ENCODE measurements at regions not wholly inside any gene's neighbourhood (a gene's known extent, or its start where the extent isn't known, plus 50 kb on each side); places are given as distances from the start of the nearest gene placed in this dataset.

DNA sequence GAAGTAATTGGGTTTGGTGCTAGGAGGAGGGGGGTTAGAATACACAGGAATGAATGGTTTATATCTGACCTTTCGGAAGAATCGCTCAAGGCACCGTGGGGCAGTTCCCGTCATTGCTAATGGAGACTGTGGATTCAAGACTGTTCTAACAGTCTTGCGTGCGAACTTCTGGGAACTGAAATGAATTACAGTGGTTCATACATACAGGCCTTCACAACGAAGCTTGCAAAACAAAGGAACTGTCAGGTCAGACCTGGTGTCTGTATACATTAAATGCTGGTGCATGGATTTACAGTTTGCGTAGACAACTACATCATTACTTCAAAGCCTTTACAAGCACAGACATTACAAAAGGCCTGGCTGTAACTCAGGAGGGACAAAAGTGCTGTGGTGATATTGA is 983.9 kb downstream of the CDH11 start:
- H4K20me1 ChIP-seq (ENCODE audit: insufficient read depth, low read length) = no peaks in the 10 kb centered on the region
- H3K36me3 ChIP-seq (ENCODE audit: insufficient read depth, low read length) = no peaks in the 10 kb centered on the region
- H3K4me1 ChIP-seq (ENCODE audit: insufficient read depth, low read length) = no peaks in the 10 kb centered on the region
- no peaks in the 10 kb centered on the region for H3K27me3 ChIP-seq (ENCODE audit: insufficient read depth, low read length)
- H3K4me2 ChIP-seq (ENCODE audit: insufficient read depth, low read length) = no peak overlapping the region
- DNase-seq (ENCODE audit: insufficient read length, low spot score, missing footprints) = no peak
- no peak overlapping the region for H3K4me3 ChIP-seq (ENCODE audit: insufficient read depth, low read length)
- no peaks in the 10 kb centered on the region for H3K79me2 ChIP-seq (ENCODE audit: insufficient read depth, low read length)
- H3K9me3 ChIP-seq (ENCODE audit: low read depth, low read length) = no peaks in the 10 kb centered on the region
- H3K27ac ChIP-seq (ENCODE audit: low read depth, low read length) = no peak overlapping the region
- TF ChIP-seq, protein P1, sequence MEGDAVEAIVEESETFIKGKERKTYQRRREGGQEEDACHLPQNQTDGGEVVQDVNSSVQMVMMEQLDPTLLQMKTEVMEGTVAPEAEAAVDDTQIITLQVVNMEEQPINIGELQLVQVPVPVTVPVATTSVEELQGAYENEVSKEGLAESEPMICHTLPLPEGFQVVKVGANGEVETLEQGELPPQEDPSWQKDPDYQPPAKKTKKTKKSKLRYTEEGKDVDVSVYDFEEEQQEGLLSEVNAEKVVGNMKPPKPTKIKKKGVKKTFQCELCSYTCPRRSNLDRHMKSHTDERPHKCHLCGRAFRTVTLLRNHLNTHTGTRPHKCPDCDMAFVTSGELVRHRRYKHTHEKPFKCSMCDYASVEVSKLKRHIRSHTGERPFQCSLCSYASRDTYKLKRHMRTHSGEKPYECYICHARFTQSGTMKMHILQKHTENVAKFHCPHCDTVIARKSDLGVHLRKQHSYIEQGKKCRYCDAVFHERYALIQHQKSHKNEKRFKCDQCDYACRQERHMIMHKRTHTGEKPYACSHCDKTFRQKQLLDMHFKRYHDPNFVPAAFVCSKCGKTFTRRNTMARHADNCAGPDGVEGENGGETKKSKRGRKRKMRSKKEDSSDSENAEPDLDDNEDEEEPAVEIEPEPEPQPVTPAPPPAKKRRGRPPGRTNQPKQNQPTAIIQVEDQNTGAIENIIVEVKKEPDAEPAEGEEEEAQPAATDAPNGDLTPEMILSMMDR (IDR thresholded peaks at IDR 0.05; ENCODE audit: extremely low read depth, low read depth, low read length) = no peak
- no peak overlapping the region for H2AFZ ChIP-seq (ENCODE audit: low read length)

DNA sequence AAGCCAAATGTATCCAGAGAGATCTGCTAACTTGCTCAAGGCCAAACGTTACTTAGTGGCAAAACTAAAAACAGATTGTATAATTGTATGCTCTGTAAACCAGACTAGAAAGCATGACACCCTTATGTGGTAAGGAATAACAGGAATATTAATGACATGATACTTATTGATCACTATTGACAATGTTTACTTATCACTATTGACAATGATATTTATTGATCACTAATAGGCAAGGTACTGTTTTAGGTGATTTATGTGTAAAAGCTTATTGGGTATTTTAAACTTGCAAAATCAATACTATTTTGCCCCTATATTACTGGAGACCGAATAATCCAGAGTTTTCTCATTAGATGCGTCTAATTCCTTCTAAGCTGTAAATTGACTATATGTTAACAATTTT is 985.1 kb downstream of the CDH11 start:
- Histone ChIP-seq H3K27me3 (ENCODE audit: insufficient read depth, low read length) (no peaks in the 10 kb centered on the region), H3K4me3 (ENCODE audit: insufficient read depth, low read length) (no peak overlapping the region), H3K36me3 (ENCODE audit: insufficient read depth, low read length) (no peaks in the 10 kb centered on the region), H3K4me1 (ENCODE audit: insufficient read depth, low read length) (no peaks in the 10 kb centered on the region), H3K27ac (ENCODE audit: low read depth, low read length) (no peak overlapping the region), H3K79me2 (ENCODE audit: insufficient read depth, low read length) (no peaks in the 10 kb centered on the region), H2AFZ (ENCODE audit: low read length) (no peak overlapping the region), H4K20me1 (ENCODE audit: insufficient read depth, low read length) (no peaks in the 10 kb centered on the region), H3K4me2 (ENCODE audit: insufficient read depth, low read length) (no peak overlapping the region), H3K9me3 (ENCODE audit: low read depth, low read length) (no peaks in the 10 kb centered on the region)
- no peak for DNase-seq (ENCODE audit: insufficient read length, low spot score, missing footprints)
- TF ChIP-seq, protein P1 (IDR thresholded peaks at IDR 0.05; ENCODE audit: extremely low read depth, low read depth, low read length) = no peak

DNA sequence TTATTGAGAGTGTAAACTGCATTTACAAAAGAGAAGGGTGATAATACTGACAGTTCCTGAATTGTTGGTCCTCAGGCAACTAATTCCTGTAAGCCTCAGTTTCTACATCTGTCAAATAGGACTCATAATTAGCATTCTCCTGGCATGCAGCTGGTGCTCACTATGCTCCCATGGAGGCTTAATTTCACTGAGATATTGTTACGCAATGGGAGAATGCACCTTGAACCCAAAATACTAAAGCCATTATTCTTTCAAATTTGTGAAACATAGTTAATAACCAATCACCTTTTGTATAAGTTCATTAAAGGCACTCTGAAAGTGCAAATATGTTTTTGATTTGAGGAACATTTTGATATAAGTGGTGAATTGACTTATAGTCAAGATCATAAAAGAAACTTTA is 985.5 kb downstream of the CDH11 start:
- Histone ChIP-seq H3K27me3 (ENCODE audit: insufficient read depth, low read length) (no peaks in the 10 kb centered on the region), H3K4me2 (ENCODE audit: insufficient read depth, low read length) (no peak overlapping the region), H3K27ac (ENCODE audit: low read depth, low read length) (no peak overlapping the region), H3K79me2 (ENCODE audit: insufficient read depth, low read length) (no peaks in the 10 kb centered on the region), H3K9me3 (ENCODE audit: low read depth, low read length) (no peaks in the 10 kb centered on the region), H3K4me1 (ENCODE audit: insufficient read depth, low read length) (no peaks in the 10 kb centered on the region), H4K20me1 (ENCODE audit: insufficient read depth, low read length) (no peaks in the 10 kb centered on the region), H3K36me3 (ENCODE audit: insufficient read depth, low read length) (no peaks in the 10 kb centered on the region), H2AFZ (ENCODE audit: low read length) (no peak overlapping the region), H3K4me3 (ENCODE audit: insufficient read depth, low read length) (no peak overlapping the region)
- TF ChIP-seq, protein P1 (IDR thresholded peaks at IDR 0.05; ENCODE audit: extremely low read depth, low read depth, low read length) = no peak
- DNase-seq (ENCODE audit: insufficient read length, low spot score, missing footprints) = no peak

DNA sequence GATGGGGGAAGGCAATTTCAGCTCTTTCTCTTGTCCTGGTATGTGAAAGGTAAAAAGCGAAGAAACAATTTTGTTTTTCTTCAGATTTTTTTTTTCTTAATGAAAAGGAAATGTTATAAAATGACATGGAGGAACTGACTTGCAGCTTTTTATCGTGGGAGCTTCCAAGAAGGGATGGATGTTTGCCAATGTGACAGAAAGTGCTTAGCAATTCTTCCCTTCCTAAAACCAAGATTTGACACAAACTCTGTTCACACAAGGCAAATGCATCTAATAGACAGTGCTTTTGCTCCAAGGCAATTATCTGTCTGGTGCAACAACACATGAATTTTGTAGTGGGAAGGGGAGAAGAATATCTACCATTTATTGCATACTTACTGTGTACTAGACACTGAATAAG is 988.5 kb downstream of the CDH11 start:
- Histone ChIP-seq H3K79me2 (ENCODE audit: insufficient read depth, low read length) (no peaks in the 10 kb centered on the region), H3K4me3 (ENCODE audit: insufficient read depth, low read length) (no peak overlapping the region), H3K4me2 (ENCODE audit: insufficient read depth, low read length) (no peak overlapping the region), H3K4me1 (ENCODE audit: insufficient read depth, low read length) (no peaks in the 10 kb centered on the region), H3K27ac (ENCODE audit: low read depth, low read length) (no peak overlapping the region), H3K36me3 (ENCODE audit: insufficient read depth, low read length) (no peaks in the 10 kb centered on the region), H2AFZ (ENCODE audit: low read length) (no peak overlapping the region), H3K27me3 (ENCODE audit: insufficient read depth, low read length) (no peaks in the 10 kb centered on the region), H3K9me3 (ENCODE audit: low read depth, low read length) (no peaks in the 10 kb centered on the region), H4K20me1 (ENCODE audit: insufficient read depth, low read length) (no peaks in the 10 kb centered on the region)
- DNase-seq (ENCODE audit: insufficient read length, low spot score, missing footprints) = no peak
- TF ChIP-seq, protein P1 (IDR thresholded peaks at IDR 0.05; ENCODE audit: extremely low read depth, low read depth, low read length) = no peak

Measured in osteoblast (primary cell).